Endothelial cell of umbilical vein (primary cell): ENCODE measurements at regions not wholly inside any gene's neighbourhood (a gene's known extent, or its start where the extent isn't known, plus 50 kb on each side); places are given as distances from the start of the nearest gene placed in this dataset.

Experiments used
- BruUV-seq: library from RNA; stranded (reverse); fragments of 400-500 nt; replicated peaks from 2 replicates; lab custom pipeline; 2021; lab: Mats Ljungman, UMichigan
- CTCF ChIA-PET: fragments of 300-600, 350-600 bp; sonication (Branson Sonifier 250); formaldehyde crosslinking; loops from one replicate; lab custom pipeline; 2021; ENCODE audit warnings: antibody characterized with exemption, inconsistent platforms; lab: Charles Lee
- POLR2A ChIA-PET: fragments of 300-600, 350-600 bp; sonication (Branson Sonifier 250); formaldehyde crosslinking; loops from one replicate; lab custom pipeline; 2021; ENCODE audit warnings: antibody characterized with exemption, inconsistent platforms; lab: Charles Lee
- DNase-seq: peaks from one replicate; pipeline ENCODE4 v3.0.0-alpha.2; 2011; ENCODE audit warnings: low read depth, low spot score
- FAIRE-seq: peaks from 2 replicates; lab custom pipeline; 2011; peaks lifted over from hg19 to GRCh38; lab: Jason Lieb, UNC
- H2AFZ ChIP-seq: 2 replicates; pipeline ENCODE4 v1.6.0; 2012; ENCODE audit warnings: low read depth, low read length, control low read depth, inconsistent platforms
- H3K27ac ChIP-seq: 2 replicates; pipeline ENCODE4 v1.5.1; 2011; ENCODE audit warnings: low read depth, mild to moderate bottlenecking, control low read depth, low read length, moderate library complexity; ENCODE audit not compliant: insufficient read depth
- H3K27me3 ChIP-seq, 2 experiments: 2 replicates each; pipeline versions ENCODE4 v1.6.0 to v1.6.1; 2011; ENCODE audit warnings: low read length in 2 of 2, mixed read lengths in 1 of 2; ENCODE audit not compliant: control insufficient read depth in 2 of 2, insufficient read depth in 2 of 2
- H3K36me3 ChIP-seq, 2 experiments: 2 replicates in 1 of 2; 3 replicates in 1 of 2; pipeline ENCODE4 v1.5.1; 2011; ENCODE audit warnings: low read length in 2 of 2, mild to moderate bottlenecking in 1 of 2, moderate library complexity in 1 of 2; ENCODE audit not compliant: control insufficient read depth in 2 of 2, insufficient read depth in 2 of 2; ENCODE audit errors: extremely low read depth in 1 of 2
- H3K4me1 ChIP-seq: 3 replicates; pipeline ENCODE4 v1.5.1; 2011; ENCODE audit warnings: mild to moderate bottlenecking, low read length; ENCODE audit not compliant: control insufficient read depth, insufficient read depth; ENCODE audit errors: extremely low read depth
- H3K4me2 ChIP-seq: 2 replicates; pipeline ENCODE4 v1.6.1; 2011; ENCODE audit warnings: low read length, control low read depth, mixed read lengths; ENCODE audit not compliant: insufficient read depth
- H3K4me3 ChIP-seq, 3 experiments: fragments of 200-600 bp in 1 of 3; sonication (generic), shearing (Covaris generic) in 1 of 3; replicated peaks in 1 of 3; 2 replicates each; pipeline ENCODE4 v1.5.1; 2011 to 2016; ENCODE audit warnings: control low read depth in 3 of 3, low read length in 3 of 3, mild to moderate bottlenecking in 2 of 3, inconsistent platforms in 1 of 3, low read depth in 1 of 3, moderate library complexity in 1 of 3; ENCODE audit not compliant: insufficient read depth in 1 of 3
- H3K79me2 ChIP-seq: 2 replicates; pipeline ENCODE4 v1.6.0; 2012; ENCODE audit warnings: low read length, inconsistent platforms; ENCODE audit not compliant: control insufficient read depth, insufficient read depth
- H3K9ac ChIP-seq: replicated peaks from 2 replicates; pipeline ENCODE3; 2011; ENCODE audit warnings: low read length, control low read depth; ENCODE audit not compliant: insufficient read depth; ENCODE audit errors: extremely low read depth
- H3K9me1 ChIP-seq: replicated peaks from 3 replicates; pipeline ENCODE4 v1.6.0; 2011; ENCODE audit warnings: mild to moderate bottlenecking, low read length; ENCODE audit not compliant: control insufficient read depth, insufficient read depth; ENCODE audit errors: extremely low read depth
- H3K9me3 ChIP-seq: replicated peaks from 2 replicates; pipeline ENCODE4 v1.5.1; 2012; ENCODE audit warnings: low read length, inconsistent platforms; ENCODE audit not compliant: control insufficient read depth, insufficient read depth
- H4K20me1 ChIP-seq: replicated peaks from 2 replicates; pipeline ENCODE3; 2011; ENCODE audit warnings: mild to moderate bottlenecking, low read length; ENCODE audit not compliant: control insufficient read depth, insufficient read depth; ENCODE audit errors: extremely low read depth
- EZH2 ChIP-seq: IDR thresholded peaks from 2 replicates; pipeline ENCODE4 v1.6.1; 2012; ENCODE audit warnings: borderline replicate concordance, low read depth, mild to moderate bottlenecking, moderate library complexity, low read length, inconsistent platforms; ENCODE audit not compliant: severe bottlenecking
- FOS ChIP-seq: IDR thresholded peaks from 2 replicates; pipeline ENCODE4 v1.6.1; 2011; ENCODE audit warnings: mild to moderate bottlenecking, low read length, moderate library complexity, borderline replicate concordance; ENCODE audit not compliant: insufficient read depth
- GATA2 ChIP-seq: IDR thresholded peaks from 2 replicates; pipeline ENCODE4 v1.7.0; 2011; ENCODE audit warnings: low read depth, mild to moderate bottlenecking, moderate library complexity, mixed read lengths, low read length; ENCODE audit not compliant: insufficient read length, insufficient read depth
- JUN ChIP-seq: IDR thresholded peaks from 2 replicates; pipeline ENCODE4 v1.6.1; 2011; ENCODE audit warnings: borderline replicate concordance, low read depth; ENCODE audit not compliant: insufficient read length, insufficient read depth
- MYC ChIP-seq: IDR thresholded peaks from one replicate; pipeline ENCODE4 v1.6.1; 2011; ENCODE audit warnings: mild to moderate bottlenecking, low read depth, low read length
- POLR2A ChIP-seq: IDR thresholded peaks from 2 replicates; pipeline ENCODE4 v1.6.1; 2012; ENCODE audit warnings: low read depth, mild to moderate bottlenecking, control low read depth, low read length
- POLR2AphosphoS5 ChIP-seq: IDR thresholded peaks from 2 replicates; pipeline ENCODE4 v1.6.1; 2012; ENCODE audit warnings: low read depth, mild to moderate bottlenecking, control low read depth, low read length, moderate library complexity; ENCODE audit not compliant: insufficient read depth
- dilution Hi-C: fragments of 300-500 bp; cut with MboI; formaldehyde crosslinking; loops from one replicate; pipeline ENCODE4 v1.15.0; 2019; ENCODE audit warnings: low sequenced_read_pairs; ENCODE audit not compliant: extremely low pct_ligation_motif_present
- intact Hi-C: fragments of 100-400 bp; cut with micrococcal nuclease; formaldehyde crosslinking; loops from one replicate; pipeline ENCODE4 v1.10.0; 2022
- TF ChIP-seq, protein P1 (sequence below): IDR thresholded peaks from 2 replicates; pipeline ENCODE4 v1.6.1; 2011; ENCODE audit not compliant: insufficient read depth, insufficient read length
- TF ChIP-seq, protein P2 (sequence below), 2 donors: IDR thresholded peaks; 1 replicate in 1 of 2; 2 replicates in 1 of 2; pipeline ENCODE4 v1.5.1; 2011; ENCODE audit warnings: low read length in 2 of 2, mild to moderate bottlenecking in 2 of 2, moderate library complexity in 2 of 2, control low read depth in 1 of 2, inconsistent platforms in 1 of 2, low read depth in 1 of 2; ENCODE audit not compliant: insufficient read depth in 1 of 2; ENCODE audit errors: extremely low read depth in 1 of 2

DNA sequence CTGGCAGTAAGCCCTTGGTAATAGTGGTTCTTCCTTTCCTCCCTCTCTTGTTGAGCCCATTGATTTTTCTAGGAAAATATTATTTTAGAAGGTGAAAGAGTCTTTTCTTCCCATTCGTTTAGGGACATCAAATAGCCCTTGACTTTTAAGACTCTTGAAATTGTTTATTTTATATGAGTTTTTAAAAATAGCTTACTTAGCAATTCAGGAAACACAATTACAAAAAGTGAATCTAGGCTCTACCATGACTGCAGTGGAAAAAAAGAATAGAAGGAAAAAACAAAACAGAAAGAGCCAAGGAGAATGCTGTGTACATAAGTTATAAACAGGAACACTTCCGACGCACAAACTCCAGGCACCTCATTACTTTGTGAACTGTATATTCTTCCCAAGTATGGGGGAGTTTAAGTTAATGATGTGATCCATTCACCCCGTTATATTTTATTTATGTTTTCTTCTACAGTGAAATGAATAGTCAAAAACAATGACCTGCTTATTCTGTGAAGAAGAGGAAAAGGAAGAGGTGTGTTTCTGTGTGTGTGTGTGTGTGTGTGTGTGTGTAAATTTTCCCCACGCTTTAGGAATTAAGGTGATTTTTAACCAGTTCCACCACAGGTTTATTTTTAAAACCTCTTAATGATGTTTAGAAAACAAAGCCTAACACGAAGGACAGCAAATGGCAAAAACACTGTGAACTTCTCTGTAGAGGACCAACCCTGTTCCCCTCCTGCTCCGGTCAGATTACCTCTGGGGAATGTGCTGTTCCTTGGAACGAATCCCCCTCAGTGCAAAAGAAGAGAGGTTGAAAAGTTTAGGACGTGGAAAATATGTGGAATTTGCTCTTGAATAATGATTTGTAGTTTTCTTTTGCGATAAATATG lies 266.3 kb downstream of the KLF5 start:
- POLR2A ChIA-PET, result no interaction called here
- intact Hi-C loops, result loop anchor here (10.0 kb wide), 1 partner anchor 350 kb away; no protein-coding TSS in a partner anchor
- H3K27me3 ChIP-seq, result no peaks in the 10 kb centered on the region
- H3K4me3 ChIP-seq, result no peak overlapping the region
- DNase-seq, result no peak
- peak overlapping the region; percentile 10 for H3K4me2 ChIP-seq
- no TSS peak for BruUV-seq
- H3K9ac ChIP-seq, result no peak overlapping the region
- no peaks in the 10 kb centered on the region for H3K36me3 ChIP-seq
- dilution Hi-C loops, result no loop called here
- no peaks in the 10 kb centered on the region for H3K9me1 ChIP-seq
- peaks cover 10% of the 10 kb centered on the region for H3K4me1 ChIP-seq
- H3K79me2 ChIP-seq, result no peaks in the 10 kb centered on the region
- CTCF ChIA-PET, result interaction anchor here (0.8 to 1.1 kb wide), 3 partner anchors 9 to 1933 kb away, joined by 3 read pairs; partner anchors contain the start of gene KLF5
- no peaks in the 10 kb centered on the region for H4K20me1 ChIP-seq
- H3K9me3 ChIP-seq, result no peaks in the 10 kb centered on the region
- TF ChIP-seq JUN (no peak), FOS (no peak), POLR2A (no peak)
- TF ChIP-seq, protein P1, sequence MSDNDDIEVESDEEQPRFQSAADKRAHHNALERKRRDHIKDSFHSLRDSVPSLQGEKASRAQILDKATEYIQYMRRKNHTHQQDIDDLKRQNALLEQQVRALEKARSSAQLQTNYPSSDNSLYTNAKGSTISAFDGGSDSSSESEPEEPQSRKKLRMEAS, result no peak
- H2AFZ ChIP-seq, result no peak overlapping the region
- peak; percentile 62 for FAIRE-seq
- H3K27ac ChIP-seq, result no peak overlapping the region

DNA sequence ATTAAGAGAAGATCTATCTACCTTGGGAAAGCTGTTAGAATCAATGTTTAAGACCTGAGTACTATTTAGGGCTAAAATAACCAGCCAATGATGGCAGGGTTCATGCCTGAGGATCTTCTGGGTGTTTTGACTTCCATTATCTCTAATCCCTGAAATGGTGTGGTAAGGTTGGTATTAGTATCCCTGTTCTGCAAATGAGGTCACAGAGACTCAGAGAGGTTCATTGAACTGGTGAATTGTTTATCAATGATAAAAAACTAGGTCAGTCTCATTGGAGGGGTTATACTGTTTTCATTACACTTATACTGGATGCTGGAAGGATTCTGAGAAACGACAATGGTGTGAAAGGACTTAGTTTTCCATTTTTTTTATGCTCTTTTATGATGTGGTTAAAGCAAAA lies 264.8 kb downstream of the KLF5 start:
- no TSS peak for BruUV-seq
- dilution Hi-C loops, result no loop called here
- CTCF ChIA-PET, result no interaction called here

More for the DNA sequence above, 264.8 kb downstream of the KLF5 start:
- Histone ChIP-seq H3K27me3 (no peaks in the 10 kb centered on the region), H3K4me3 (no peak overlapping the region), H4K20me1 (no peaks in the 10 kb centered on the region), H3K27ac (no peak overlapping the region), H3K4me2 (no peak overlapping the region), H3K9me3 (no peaks in the 10 kb centered on the region), H3K9me1 (no peaks in the 10 kb centered on the region), H3K4me1 (peaks cover 10% of the 10 kb centered on the region), H2AFZ (no peak overlapping the region), H3K36me3 (no peaks in the 10 kb centered on the region), H3K79me2 (no peaks in the 10 kb centered on the region), H3K9ac (no peak overlapping the region)
- POLR2A ChIA-PET, result no interaction called here
- no peak for FAIRE-seq
- TF ChIP-seq, protein P2, sequence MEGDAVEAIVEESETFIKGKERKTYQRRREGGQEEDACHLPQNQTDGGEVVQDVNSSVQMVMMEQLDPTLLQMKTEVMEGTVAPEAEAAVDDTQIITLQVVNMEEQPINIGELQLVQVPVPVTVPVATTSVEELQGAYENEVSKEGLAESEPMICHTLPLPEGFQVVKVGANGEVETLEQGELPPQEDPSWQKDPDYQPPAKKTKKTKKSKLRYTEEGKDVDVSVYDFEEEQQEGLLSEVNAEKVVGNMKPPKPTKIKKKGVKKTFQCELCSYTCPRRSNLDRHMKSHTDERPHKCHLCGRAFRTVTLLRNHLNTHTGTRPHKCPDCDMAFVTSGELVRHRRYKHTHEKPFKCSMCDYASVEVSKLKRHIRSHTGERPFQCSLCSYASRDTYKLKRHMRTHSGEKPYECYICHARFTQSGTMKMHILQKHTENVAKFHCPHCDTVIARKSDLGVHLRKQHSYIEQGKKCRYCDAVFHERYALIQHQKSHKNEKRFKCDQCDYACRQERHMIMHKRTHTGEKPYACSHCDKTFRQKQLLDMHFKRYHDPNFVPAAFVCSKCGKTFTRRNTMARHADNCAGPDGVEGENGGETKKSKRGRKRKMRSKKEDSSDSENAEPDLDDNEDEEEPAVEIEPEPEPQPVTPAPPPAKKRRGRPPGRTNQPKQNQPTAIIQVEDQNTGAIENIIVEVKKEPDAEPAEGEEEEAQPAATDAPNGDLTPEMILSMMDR (IDR thresholded peaks at IDR 0.05; ENCODE audit: extremely low read depth in 1 of 2, insufficient read depth in 1 of 2, low read depth in 1 of 2, low read length in 2 of 2), result no peak
- no peak for TF ChIP-seq JUN
- no peak for TF ChIP-seq POLR2AphosphoS5
- TF ChIP-seq EZH2, result no peak
- no peak for TF ChIP-seq MYC
- TF ChIP-seq GATA2, result no peak
- TF ChIP-seq POLR2A, result no peak
- TF ChIP-seq, protein P1, result no peak
- no peak for TF ChIP-seq FOS
- intact Hi-C loops, result loop anchor here (10.0 kb wide), 1 partner anchor 351 kb away; no protein-coding TSS in a partner anchor
- no peak for DNase-seq
